Left ventricle myocardium inferior (tissue), 1 donor: ENCODE measurements at regions not wholly inside any gene's neighbourhood (a gene's known extent, or its start where the extent isn't known, plus 50 kb on each side); places are given as distances from the start of the nearest gene placed in this dataset.

Experiments used
- DNase-seq: peaks from one replicate; pipeline ENCODE4 v3.0.0-alpha.2; 2020
- H3K27ac ChIP-seq: fragments of 200-600 bp; replicated peaks from 2 replicates; pipeline ENCODE4 v1.8.0; 2021
- H3K27me3 ChIP-seq: fragments of 200-600 bp; 2 replicates; pipeline ENCODE4 v1.8.0; 2021; ENCODE audit warnings: low read depth
- H3K36me3 ChIP-seq: fragments of 200-600 bp; 2 replicates; pipeline ENCODE4 v1.8.0; 2021
- H3K4me1 ChIP-seq: fragments of 200-600 bp; 2 replicates; pipeline ENCODE4 v1.8.0; 2021
- H3K4me3 ChIP-seq: fragments of 200-600 bp; 2 replicates; pipeline ENCODE4 v1.8.0; 2021; ENCODE audit warnings: mild to moderate bottlenecking, moderate library complexity
- H3K9me3 ChIP-seq: fragments of 200-600 bp; replicated peaks from 2 replicates; pipeline ENCODE4 v1.8.0; 2021
- CTCF ChIP-seq: fragments of 200-600 bp; IDR thresholded peaks from 2 replicates; pipeline ENCODE4 v1.8.0; 2021; ENCODE audit warnings: antibody characterized with exemption, mild to moderate bottlenecking, borderline replicate concordance
- intact Hi-C: fragments of 100-400 bp; cut with micrococcal nuclease; formaldehyde crosslinking; loops from one replicate; pipeline ENCODE4 v1.11.0; 2022
- donor health status: DM: no; HTN: yes; CAD: no; lungs with severe emphysema.

- intact Hi-C loops, result no loop called here
- peaks cover 10% of the 10 kb centered on the region for H3K9me3 ChIP-seq
- H3K27ac ChIP-seq, result no peak overlapping the region
- H3K4me3 ChIP-seq, result no peak overlapping the region
- TF ChIP-seq CTCF, result no peak
- no peaks in the 10 kb centered on the region for H3K27me3 ChIP-seq
- no peaks in the 10 kb centered on the region for H3K36me3 ChIP-seq
- H3K4me1 ChIP-seq, result no peaks in the 10 kb centered on the region
- no peak for DNase-seq
Measured at GRCh38 chr2:7924023-7924762, 757.7 kb upstream of the ID2 start.

- TF ChIP-seq CTCF, result no peak
- Histone ChIP-seq H3K9me3 (peaks cover 10% of the 10 kb centered on the region), H3K27ac (no peak overlapping the region), H3K4me1 (no peaks in the 10 kb centered on the region), H3K27me3 (no peaks in the 10 kb centered on the region), H3K36me3 (no peaks in the 10 kb centered on the region), H3K4me3 (no peak overlapping the region)
- intact Hi-C loops, result no loop called here
- DNase-seq, result no peak
Measured at GRCh38 chr2:7925506-7925905, 756.4 kb upstream of the ID2 start.

- no peak for TF ChIP-seq CTCF
- intact Hi-C loops, result no loop called here
- Histone ChIP-seq H3K27me3 (no peaks in the 10 kb centered on the region), H3K36me3 (no peaks in the 10 kb centered on the region), H3K4me3 (no peak overlapping the region), H3K9me3 (peaks cover 10% of the 10 kb centered on the region), H3K27ac (no peak overlapping the region), H3K4me1 (no peaks in the 10 kb centered on the region)
- no peak for DNase-seq
Measured at GRCh38 chr2:7927691-7928090, 754.2 kb upstream of the ID2 start.

GRCh38 chr2:7929281-7929680, 752.6 kb upstream of the ID2 start:
- H3K4me1 ChIP-seq, result no peaks in the 10 kb centered on the region
- H3K36me3 ChIP-seq, result no peaks in the 10 kb centered on the region
- TF ChIP-seq CTCF, result no peak
- H3K27me3 ChIP-seq, result no peaks in the 10 kb centered on the region
- no peaks in the 10 kb centered on the region for H3K9me3 ChIP-seq
- intact Hi-C loops, result no loop called here
- H3K4me3 ChIP-seq, result no peak overlapping the region
- DNase-seq, result no peak
- no peak overlapping the region for H3K27ac ChIP-seq

GRCh38 chr2:7930800-7931635, 750.8 kb upstream of the ID2 start:
- peak; percentile 43 for DNase-seq
- intact Hi-C loops, result no loop called here

More at GRCh38 chr2:7930800-7931635, 750.8 kb upstream of the ID2 start:
- H3K36me3 ChIP-seq, result no peaks in the 10 kb centered on the region
- H3K4me1 ChIP-seq, result no peaks in the 10 kb centered on the region
- no peak overlapping the region for H3K27ac ChIP-seq
- H3K4me3 ChIP-seq, result no peak overlapping the region
- no peak for TF ChIP-seq CTCF
- no peaks in the 10 kb centered on the region for H3K9me3 ChIP-seq
- no peaks in the 10 kb centered on the region for H3K27me3 ChIP-seq
